ENCODE measurements at regions not wholly inside any gene's neighbourhood (a gene's known extent, or its start where the extent isn't known, plus 50 kb on each side); places are given as distances from the start of the nearest gene placed in this dataset.

DNA sequence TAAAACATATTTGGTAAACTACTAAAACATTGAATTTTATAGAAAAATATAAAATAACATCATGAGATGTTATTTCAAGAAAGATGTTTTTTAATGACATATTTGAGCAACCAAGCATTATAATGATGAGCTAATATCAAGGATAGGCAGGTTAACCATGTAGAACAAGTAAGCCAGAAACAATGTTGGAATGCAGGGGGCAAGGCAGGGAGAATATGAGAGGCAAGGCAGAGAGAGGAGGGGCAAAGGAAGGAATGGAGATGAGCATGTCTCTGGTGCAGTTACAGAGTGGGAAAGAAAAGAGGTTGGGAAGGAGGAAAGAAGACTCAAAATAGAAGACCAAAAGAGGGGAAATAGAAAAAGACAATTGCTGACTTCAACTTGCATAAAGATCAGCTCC lies 390.4 kb downstream of the MCTP2 start:
- ChIA-PET POLR2A (ENCODE audit: partially characterized antibody) (interaction anchor here (0.6 kb wide), 1 partner anchor 39 kb away, joined by 3 read pairs; no protein-coding TSS in a partner anchor), CTCF (ENCODE audit: partially characterized antibody) (interaction anchor here (0.6 kb wide), 1 partner anchor 466 kb away, joined by 3 read pairs; no protein-coding TSS in a partner anchor)
- TF ChIP-seq SP4 (IDR thresholded peaks at IDR 0.05; ENCODE audit: low read length), result no peak
- TF ChIP-seq MAFK (IDR thresholded peaks at IDR 0.05; ENCODE audit: low read depth, low read length), result no peak
- no peak for TF ChIP-seq TAF7 (optimal IDR thresholded peaks at IDR 0.05; ENCODE audit: borderline replicate concordance, low read depth, low read length)
- TF ChIP-seq CHD2 (IDR thresholded peaks at IDR 0.05; ENCODE audit: low read length), result no peak
- TF ChIP-seq, protein P1, sequence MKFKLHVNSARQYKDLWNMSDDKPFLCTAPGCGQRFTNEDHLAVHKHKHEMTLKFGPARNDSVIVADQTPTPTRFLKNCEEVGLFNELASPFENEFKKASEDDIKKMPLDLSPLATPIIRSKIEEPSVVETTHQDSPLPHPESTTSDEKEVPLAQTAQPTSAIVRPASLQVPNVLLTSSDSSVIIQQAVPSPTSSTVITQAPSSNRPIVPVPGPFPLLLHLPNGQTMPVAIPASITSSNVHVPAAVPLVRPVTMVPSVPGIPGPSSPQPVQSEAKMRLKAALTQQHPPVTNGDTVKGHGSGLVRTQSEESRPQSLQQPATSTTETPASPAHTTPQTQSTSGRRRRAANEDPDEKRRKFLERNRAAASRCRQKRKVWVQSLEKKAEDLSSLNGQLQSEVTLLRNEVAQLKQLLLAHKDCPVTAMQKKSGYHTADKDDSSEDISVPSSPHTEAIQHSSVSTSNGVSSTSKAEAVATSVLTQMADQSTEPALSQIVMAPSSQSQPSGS (IDR thresholded peaks at IDR 0.05; ENCODE audit: low read length), result no peak
- no peak for TF ChIP-seq TAF1 (IDR thresholded peaks at IDR 0.05; ENCODE audit: low read depth, low read length)
- no peak for TF ChIP-seq TEAD4 (IDR thresholded peaks at IDR 0.05; ENCODE audit: low read depth, low read length)
- no peak for TF ChIP-seq RBBP5 (IDR thresholded peaks at IDR 0.05; ENCODE audit: borderline replicate concordance, low read depth, low read length)
- no peak for TF ChIP-seq EP300 (IDR thresholded peaks at IDR 0.05; ENCODE audit: borderline replicate concordance in 1 of 2, low read depth in 2 of 2, low read length in 2 of 2)
- no peak overlapping the region for H2AFZ ChIP-seq (ENCODE audit: low read length)
- no peaks in the 10 kb centered on the region for H4K20me1 ChIP-seq (replicated peaks in 1 of 2; ENCODE audit: control insufficient read depth in 1 of 2, insufficient read depth in 2 of 2, low read length in 2 of 2)
- H3K4me3 ChIP-seq (ENCODE audit: extremely low read depth in 1 of 4, insufficient read depth in 2 of 4, low read depth in 3 of 4, low read length in 4 of 4), result no peak overlapping the region
- H3K4ac ChIP-seq (replicated peaks; ENCODE audit: insufficient read length, low read depth, low read length), result no peak overlapping the region
- no peak overlapping the region for H3K27ac ChIP-seq (ENCODE audit: low read depth, low read length)
- H3K9ac ChIP-seq (replicated peaks in 1 of 4; ENCODE audit: extremely low read depth in 1 of 4, low read depth in 3 of 4, low read length in 3 of 4), result no peak overlapping the region
- H3K56ac ChIP-seq (replicated peaks; ENCODE audit: insufficient read length, low read depth, low read length), result no peak overlapping the region
- no peaks in the 10 kb centered on the region for H3K79me1 ChIP-seq (ENCODE audit: low read depth, low read length)
- H2BK12ac ChIP-seq (ENCODE audit: low read depth, low read length), result no peak overlapping the region
- no peak overlapping the region for H2BK20ac ChIP-seq (ENCODE audit: low read length)
- no peak overlapping the region for H4K8ac ChIP-seq (ENCODE audit: extremely low read depth, insufficient read depth, low read length)
- H3K14ac ChIP-seq (ENCODE audit: insufficient read length), result no peak overlapping the region
- H3K4me2 ChIP-seq (ENCODE audit: insufficient read depth in 1 of 2, low read depth in 2 of 2, low read length in 2 of 2), result no peak overlapping the region
- no peak overlapping the region for H2BK5ac ChIP-seq (ENCODE audit: low read depth, low read length)
- H4K5ac ChIP-seq (ENCODE audit: insufficient read length, low read depth, low read length), result no peak overlapping the region
- no peaks in the 10 kb centered on the region for H3K4me1 ChIP-seq (replicated peaks in 1 of 4; ENCODE audit: control insufficient read depth in 3 of 4, insufficient read depth in 4 of 4, low read length in 3 of 4)
- H2BK120ac ChIP-seq (replicated peaks; ENCODE audit: low read depth, low read length), result no peak overlapping the region
- no peaks in the 10 kb centered on the region for H3K27me3 ChIP-seq (replicated peaks in 1 of 4; ENCODE audit: control insufficient read depth in 3 of 4, extremely low read depth in 1 of 4, insufficient read depth in 3 of 4, low read length in 3 of 4)
- no peaks in the 10 kb centered on the region for H3K79me2 ChIP-seq (ENCODE audit: control insufficient read depth in 1 of 2, insufficient read depth in 2 of 2, low read length in 2 of 2)
- H2BK15ac ChIP-seq (ENCODE audit: low read length), result no peak overlapping the region
- H3K18ac ChIP-seq (ENCODE audit: extremely low read depth, low read length), result no peak overlapping the region
- no peaks in the 10 kb centered on the region for H3K36me3 ChIP-seq (ENCODE audit: control insufficient read depth in 2 of 4, insufficient read depth in 4 of 4, low read length in 3 of 4)
- no peaks in the 10 kb centered on the region; the same call in 1 of the 2 replicates for H3K23me2 ChIP-seq (ENCODE audit: low read depth, low read length)
- H4K91ac ChIP-seq (replicated peaks; ENCODE audit: insufficient read length, low read length), result no peak overlapping the region
- no peak for FAIRE-seq
- no peak for DNase-seq (ENCODE audit: low read depth in 1 of 2, low spot score in 2 of 2)
- H2AK5ac ChIP-seq (ENCODE audit: low read depth, low read length), result no peak overlapping the region
- H3K23ac ChIP-seq (ENCODE audit: insufficient read length), result no peak overlapping the region
- H3K9me3 ChIP-seq (ENCODE audit: insufficient read depth in 2 of 2, low read depth in 1 of 2, low read length in 1 of 2), result no peaks in the 10 kb centered on the region

Measured in H1 (cell line).